ENCODE measurements at regions not wholly inside any gene's neighbourhood (a gene's known extent, or its start where the extent isn't known, plus 50 kb on each side); places are given as distances from the start of the nearest gene placed in this dataset.
A peak's percentile ranks its signal among the peaks of the same experiment; 100 is the strongest.

DNA sequence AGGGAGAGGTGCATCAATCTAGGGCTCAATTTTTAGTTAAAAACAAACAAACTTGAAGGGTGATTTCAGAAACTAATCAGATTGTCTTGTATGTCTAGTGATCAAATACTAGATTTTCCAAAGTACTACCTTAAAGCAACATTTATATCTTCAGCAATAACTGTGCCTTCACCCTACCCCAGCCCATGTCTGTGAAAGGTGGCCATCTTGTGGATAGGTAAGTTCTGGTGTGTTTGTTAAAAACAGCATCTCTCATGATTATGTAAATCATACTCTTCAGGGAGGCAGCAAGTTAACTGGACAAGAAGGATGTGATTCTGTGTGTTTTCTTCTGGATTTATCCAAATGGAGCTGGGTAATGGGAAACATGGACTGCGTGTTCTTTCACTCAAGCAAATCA lies 81.4 kb upstream of the ACSL1 start:
- peak in 1 of 2 donors; percentile 8 for TF ChIP-seq CTCF (conservative IDR thresholded peaks at IDR 0.05 in 1 of 2, IDR thresholded peaks at IDR 0.05 in 1 of 2; ENCODE audit: extremely low read depth in 1 of 2, insufficient read depth in 1 of 2, low read depth in 1 of 2, low read length in 2 of 2)
- no peak for TF ChIP-seq EZH2 (IDR thresholded peaks at IDR 0.05; ENCODE audit: borderline replicate concordance, low read length)

Data from mammary epithelial cell (primary cell).